T-helper 1 cell (primary cell): ENCODE measurements at regions not wholly inside any gene's neighbourhood (a gene's known extent, or its start where the extent isn't known, plus 50 kb on each side); places are given as distances from the start of the nearest gene placed in this dataset.

Source experiments
- DNase-seq, 5 donors: peaks; one replicate each; pipeline ENCODE4 v3.0.0-alpha.2; 2012 to 2020

DNA sequence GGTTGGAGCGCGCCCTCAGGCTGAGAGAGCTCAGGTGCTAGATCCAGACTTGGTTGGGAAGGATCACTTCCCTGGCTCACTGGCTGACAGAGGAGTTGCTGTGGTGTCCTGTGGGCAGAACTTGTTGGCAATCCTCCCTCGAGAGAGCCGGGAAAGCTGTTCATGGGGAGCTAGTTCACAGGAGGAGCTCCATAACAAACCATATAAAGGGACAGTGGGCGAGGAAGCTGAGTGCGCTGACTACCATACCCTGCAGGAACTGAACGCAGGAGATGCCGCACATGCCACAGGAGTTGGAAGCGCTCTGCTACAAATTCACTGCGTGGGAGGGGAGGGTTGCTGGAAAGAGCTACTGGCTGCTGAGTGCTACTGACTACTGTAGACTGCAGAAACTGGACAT, 243.2 kb downstream of the OGFRL1 start:
- DNase-seq, result no peak

DNA sequence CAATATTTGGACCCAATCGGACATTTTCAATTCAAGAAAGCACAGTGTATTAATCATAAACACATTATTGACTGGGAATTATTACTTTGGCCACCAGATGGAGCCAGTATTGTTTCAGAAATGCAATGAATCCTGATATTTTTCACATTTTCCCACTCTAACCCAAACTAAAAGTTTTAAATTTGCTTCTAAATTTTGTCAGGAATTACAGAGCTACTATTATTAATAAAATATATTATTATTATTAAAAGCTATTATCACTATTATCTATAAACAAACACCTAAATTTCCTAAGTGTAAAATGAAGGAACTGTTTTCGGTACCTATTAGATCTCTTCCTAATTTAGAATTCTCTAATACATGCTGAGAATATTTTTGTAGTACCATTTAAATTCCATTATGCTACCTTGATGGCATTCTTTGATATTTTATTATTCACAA, 245.3 kb downstream of the OGFRL1 start:
- DNase-seq, result no peak

DNA sequence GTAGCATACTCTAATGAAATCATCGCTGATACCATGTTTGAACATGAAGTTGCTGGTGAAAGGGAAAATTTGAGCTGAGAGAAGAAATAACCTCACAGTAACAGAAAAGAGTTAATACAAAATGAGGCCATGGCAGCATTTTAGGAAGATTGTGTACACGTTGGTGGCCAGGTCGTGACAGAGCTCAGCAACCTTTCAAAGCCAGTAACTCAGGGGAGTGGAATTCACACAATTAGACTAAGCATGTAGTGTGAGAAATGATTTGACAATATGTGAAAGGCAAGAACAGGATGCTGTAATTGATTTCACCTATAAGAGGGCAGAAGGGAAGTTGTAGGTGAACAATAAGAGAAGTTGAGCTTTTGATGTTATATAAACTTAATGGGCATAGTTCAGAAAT, 246.3 kb downstream of the OGFRL1 start:
- no peak for DNase-seq

DNA sequence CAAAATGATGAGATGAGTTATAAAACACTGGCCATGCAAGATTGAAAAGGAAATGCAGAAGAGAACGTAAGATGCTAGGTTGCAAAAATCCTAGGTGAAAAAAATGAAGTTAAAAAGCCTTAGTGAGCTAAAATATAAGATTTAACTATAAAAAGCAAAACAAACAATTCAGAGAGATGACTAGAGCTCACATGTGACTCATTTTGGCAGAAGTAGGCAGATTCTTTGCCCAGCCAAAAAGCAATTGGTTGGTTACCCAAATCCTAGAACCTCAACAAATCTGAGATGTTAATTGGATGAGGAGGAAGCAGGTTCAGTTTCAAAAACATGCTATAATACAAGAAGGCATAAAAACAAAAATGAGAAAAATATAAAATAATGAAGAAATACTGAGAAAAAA, 249.1 kb downstream of the OGFRL1 start:
- DNase-seq, result no peak

DNA sequence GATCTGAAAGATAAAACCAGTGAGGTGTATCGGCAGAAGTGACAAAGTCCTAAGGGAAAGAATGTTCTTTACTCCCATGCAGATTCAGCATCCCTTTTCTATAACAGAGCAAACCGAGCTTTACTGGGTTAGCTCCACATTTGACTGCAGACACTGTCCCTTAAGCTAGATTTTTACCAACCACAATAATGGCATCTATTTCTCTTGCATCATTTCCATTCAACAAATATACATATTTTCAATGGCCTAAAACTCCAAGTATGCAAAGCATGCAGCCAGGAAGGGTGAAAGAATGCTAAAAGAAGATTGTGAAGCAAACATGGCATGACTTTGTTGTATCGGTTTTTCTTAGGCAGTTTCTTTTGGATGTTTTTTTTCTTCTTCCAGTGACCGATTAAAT, 255.4 kb downstream of the OGFRL1 start:
- no peak for DNase-seq

- DNase-seq, result no peak
These were observed 256.3 kb downstream of the OGFRL1 start for GRCh38 chr6:71544906-71545305.

DNA sequence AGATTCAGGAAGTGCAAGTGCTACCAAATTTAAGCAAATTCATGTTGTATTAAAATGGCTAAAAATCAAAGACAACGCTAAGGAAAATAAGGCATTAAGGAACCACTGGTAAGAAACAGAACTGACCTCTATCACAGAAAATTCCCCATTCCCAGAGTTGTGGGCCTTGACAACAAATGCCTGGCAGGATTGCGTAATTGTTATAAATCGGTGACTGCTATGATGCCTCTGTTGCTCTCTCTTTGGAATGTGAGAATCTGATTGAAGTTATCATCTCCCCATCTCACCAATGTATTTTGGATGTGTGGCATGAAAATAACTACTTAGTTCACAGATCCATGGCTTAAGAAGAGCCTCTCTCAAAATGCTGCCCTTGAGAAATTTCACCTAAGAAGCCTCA, 257.3 kb downstream of the OGFRL1 start:
- DNase-seq, result no peak

- DNase-seq, result no peak
These were observed 263.2 kb downstream of the OGFRL1 start for GRCh38 chr6:71551798-71552197.

- no peak for DNase-seq
These were observed 267.5 kb downstream of the OGFRL1 start for GRCh38 chr6:71556141-71556540.

- no peak for DNase-seq
These were observed 270.4 kb downstream of the OGFRL1 start for GRCh38 chr6:71558974-71559373.

- DNase-seq, result no peak
These were observed 279.0 kb downstream of the OGFRL1 start for GRCh38 chr6:71567562-71567961.

GRCh38 chr6:71577766-71578165, 289.2 kb downstream of the OGFRL1 start:
- no peak for DNase-seq

GRCh38 chr6:71579902-71580301, 291.3 kb downstream of the OGFRL1 start:
- DNase-seq, result no peak

- no peak for DNase-seq
These were observed 294.2 kb downstream of the OGFRL1 start for GRCh38 chr6:71582820-71583219.

DNA sequence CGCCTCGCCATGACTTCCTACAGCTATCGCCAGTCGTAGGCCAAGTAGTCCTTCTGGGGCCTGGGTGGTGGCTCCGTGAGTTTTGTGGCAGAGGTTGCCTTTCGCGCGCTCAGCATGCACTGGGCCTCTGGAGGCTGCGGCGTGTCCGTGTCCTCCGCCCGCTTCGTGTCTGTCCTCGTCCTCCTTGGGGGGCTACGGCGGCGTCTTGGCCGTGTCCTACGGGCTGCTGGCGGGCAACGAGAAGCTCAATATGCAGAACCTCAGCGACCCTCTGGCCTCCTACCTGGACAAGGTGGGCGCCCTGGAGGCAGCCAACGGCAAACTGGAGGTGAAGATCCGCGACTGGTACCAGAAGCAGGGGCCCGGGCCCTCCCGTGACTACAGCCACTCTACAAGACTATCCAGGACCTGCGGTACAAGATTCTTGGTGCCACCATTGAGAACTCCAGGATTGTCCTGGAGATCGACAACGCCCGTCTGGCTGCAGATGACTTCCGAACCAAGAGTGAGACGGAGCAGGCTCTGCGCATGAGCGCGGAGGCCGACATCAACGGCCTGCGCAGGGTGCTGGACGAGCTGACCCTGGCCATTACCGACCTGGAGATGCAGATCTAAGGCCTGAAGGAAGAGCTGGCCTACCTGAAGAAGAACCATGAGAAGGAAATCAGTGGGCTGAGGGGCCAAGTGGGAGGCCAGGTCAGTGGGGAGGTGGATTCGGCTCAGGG, 296.3 kb downstream of the OGFRL1 start:
- DNase-seq, result no peak

DNA sequence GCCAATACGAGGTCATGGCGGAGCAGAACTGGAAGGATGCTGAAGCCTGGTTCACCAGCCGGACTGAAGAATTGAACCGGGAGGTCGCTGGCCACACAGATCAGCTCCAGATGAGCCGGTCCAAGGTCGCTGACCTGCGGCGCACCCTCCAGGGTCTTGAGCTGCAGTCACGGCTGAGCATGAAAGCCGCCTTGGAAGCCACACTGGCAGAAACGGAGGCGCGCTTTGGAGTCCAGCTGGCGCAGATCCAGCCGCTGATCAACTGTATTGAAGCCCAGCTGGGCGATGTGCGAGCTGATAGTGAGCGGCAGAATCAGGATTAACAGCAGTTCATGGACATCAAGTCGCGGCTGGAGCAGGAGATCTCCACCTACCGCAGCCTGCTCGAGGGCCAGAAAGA, 296.9 kb downstream of the OGFRL1 start:
- no peak for DNase-seq

DNA sequence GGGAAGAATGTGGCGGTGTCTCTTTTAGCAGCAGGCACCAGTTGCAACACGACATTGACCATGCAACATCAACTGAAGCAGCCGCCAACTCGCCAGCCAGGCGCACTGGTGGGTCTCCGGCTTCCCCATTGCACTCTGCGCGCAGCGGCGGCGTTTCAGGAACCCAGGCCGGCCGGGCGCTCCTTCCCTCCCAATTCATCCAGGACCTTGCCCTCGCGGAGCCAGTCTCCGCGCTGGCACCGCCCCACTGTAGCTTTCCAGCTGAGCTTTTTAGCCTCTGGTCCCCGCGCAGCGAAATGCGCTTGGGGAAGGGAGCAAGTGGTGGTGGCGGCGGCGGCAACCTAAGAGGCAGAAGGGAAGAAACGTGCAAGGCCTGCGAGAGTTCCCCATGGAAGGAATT, 297.9 kb upstream of the RIMS1 start:
- DNase-seq, result no peak

- no peak for DNase-seq
These were observed 297.1 kb upstream of the RIMS1 start for GRCh38 chr6:71589254-71589653.

DNA sequence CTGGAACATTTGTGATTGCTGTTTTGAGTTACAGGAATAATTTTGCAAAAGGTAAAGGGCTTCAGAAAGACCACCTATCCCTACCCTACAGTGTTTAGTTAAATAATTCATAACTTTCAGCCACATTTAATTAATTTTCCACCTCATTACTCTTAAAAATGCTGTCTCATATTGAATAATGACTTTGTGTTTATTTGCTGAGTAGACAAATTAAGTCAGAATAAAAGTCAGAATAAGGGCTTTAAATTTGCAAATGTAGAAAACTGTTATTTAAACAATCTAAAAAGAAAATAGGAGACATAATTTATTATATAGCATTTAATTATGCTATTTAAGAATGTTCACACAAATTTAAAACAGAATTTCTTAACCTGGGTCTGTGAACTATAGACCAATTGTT, 293.7 kb upstream of the RIMS1 start:
- no peak for DNase-seq

GRCh38 chr6:71599359-71599758, 287.0 kb upstream of the RIMS1 start:
- no peak for DNase-seq

- no peak for DNase-seq
These were observed 283.9 kb upstream of the RIMS1 start for GRCh38 chr6:71602385-71603007.

- no peak for DNase-seq
These were observed 283.3 kb upstream of the RIMS1 start for GRCh38 chr6:71603021-71603420.

GRCh38 chr6:71608646-71609045, 277.7 kb upstream of the RIMS1 start:
- no peak for DNase-seq

- DNase-seq, result no peak
These were observed 266.5 kb upstream of the RIMS1 start for GRCh38 chr6:71619836-71620235.
